CD14-positive monocyte (primary cell): ENCODE measurements at regions not wholly inside any gene's neighbourhood (a gene's known extent, or its start where the extent isn't known, plus 50 kb on each side); places are given as distances from the start of the nearest gene placed in this dataset.
A peak's percentile ranks its signal among the peaks of the same experiment; 100 is the strongest.

Experiments used
- DNase-seq, 3 donors: peaks; one replicate each; pipeline ENCODE4 v3.0.0-alpha.2; 2011 to 2022
- H2AFZ ChIP-seq: 2 replicates; pipeline ENCODE4 v1.6.0; 2012; ENCODE audit warnings: mild to moderate bottlenecking, low read depth, low read length, inconsistent platforms; ENCODE audit not compliant: insufficient read depth, poor library complexity, severe bottlenecking
- H3K27ac ChIP-seq, 2 donors: 1 replicate in 1 of 2; 2 replicates in 1 of 2; pipeline ENCODE4 v1.5.1; 2012 to 2013; ENCODE audit warnings: low read length in 2 of 2, control low read depth in 1 of 2, inconsistent platforms in 1 of 2, low read depth in 1 of 2, mild to moderate bottlenecking in 1 of 2
- H3K27me3 ChIP-seq, 2 donors: one replicate each; pipeline versions ENCODE4 v1.6.0 to v1.6.1; 2011 to 2013; ENCODE audit warnings: low read length in 2 of 2; ENCODE audit not compliant: control insufficient read depth in 2 of 2, insufficient read depth in 2 of 2
- H3K36me3 ChIP-seq, 2 donors: replicated peaks in 1 of 2; 1 replicate in 1 of 2; 2 replicates in 1 of 2; pipeline versions ENCODE4 v1.5.1 to v1.6.1; 2012 to 2013; ENCODE audit warnings: low read length in 2 of 2, control low read depth in 1 of 2, inconsistent platforms in 1 of 2, mild to moderate bottlenecking in 1 of 2; ENCODE audit not compliant: insufficient read depth in 2 of 2, control insufficient read depth in 1 of 2
- H3K4me1 ChIP-seq, 2 donors: 1 replicate in 1 of 2; 2 replicates in 1 of 2; pipeline versions ENCODE4 v1.5.1 to v1.6.1; 2012 to 2013; ENCODE audit warnings: low read length in 2 of 2, control low read depth in 1 of 2, inconsistent platforms in 1 of 2, mild to moderate bottlenecking in 1 of 2, moderate library complexity in 1 of 2; ENCODE audit not compliant: insufficient read depth in 2 of 2, control insufficient read depth in 1 of 2
- H3K4me2 ChIP-seq: replicated peaks from 2 replicates; pipeline ENCODE3; 2012; ENCODE audit warnings: low read length, moderate library complexity, mild to moderate bottlenecking; ENCODE audit not compliant: poor library complexity, severe bottlenecking; ENCODE audit errors: extremely low read depth
- H3K4me3 ChIP-seq, 3 experiments: fragments of 200-600 bp in 1 of 3; sonication (generic) in 1 of 3; replicated peaks in 1 of 3; 1 replicate in 2 of 3; 2 replicates in 1 of 3; pipeline ENCODE4 v1.5.1; 2011 to 2013; ENCODE audit warnings: low read length in 3 of 3, mild to moderate bottlenecking in 3 of 3, control low read depth in 2 of 3, low read depth in 2 of 3, inconsistent platforms in 1 of 3, moderate library complexity in 1 of 3
- H3K79me2 ChIP-seq: 2 replicates; pipeline ENCODE4 v1.6.0; 2012; ENCODE audit warnings: mild to moderate bottlenecking, control low read depth, inconsistent platforms, low read length, moderate library complexity; ENCODE audit not compliant: insufficient read depth
- H3K9ac ChIP-seq: 2 replicates; pipeline ENCODE4 v1.6.0; 2017; ENCODE audit warnings: low read length, mild to moderate bottlenecking; ENCODE audit not compliant: insufficient read depth, poor library complexity, severe bottlenecking
- H3K9me3 ChIP-seq, 2 donors: replicated peaks in 1 of 2; 1 replicate in 1 of 2; 2 replicates in 1 of 2; pipeline versions ENCODE4 v1.5.1 to v1.6.1; 2012 to 2013; ENCODE audit warnings: low read length in 2 of 2, control low read depth in 1 of 2; ENCODE audit not compliant: control insufficient read depth in 1 of 2, insufficient read depth in 1 of 2
- H4K20me1 ChIP-seq: 2 replicates; pipeline ENCODE4 v1.6.0; 2012; ENCODE audit warnings: mild to moderate bottlenecking, low read length, control low read depth, moderate library complexity; ENCODE audit not compliant: insufficient read depth
- H3K27ac Mint-ChIP-seq, 7 donors: one replicate each; pipeline ENCODE4 v1.8.0; 2020; ENCODE audit warnings: mild to moderate bottlenecking in 7 of 7, mixed read lengths in 7 of 7, moderate library complexity in 6 of 7, inconsistent platforms in 2 of 7
- H3K27me3 Mint-ChIP-seq, 3 donors: one replicate each; pipeline ENCODE4 v1.8.0; 2021 to 2022; ENCODE audit warnings: low read depth in 3 of 3, mild to moderate bottlenecking in 3 of 3, mixed read lengths in 3 of 3, moderate library complexity in 3 of 3, inconsistent platforms in 1 of 3
- H3K36me3 Mint-ChIP-seq, 2 donors: one replicate each; pipeline ENCODE4 v1.8.0; 2020; ENCODE audit warnings: mixed read lengths in 2 of 2, inconsistent platforms in 1 of 2, mild to moderate bottlenecking in 1 of 2
- H3K4me1 Mint-ChIP-seq: one replicate; pipeline ENCODE4 v1.8.0; 2020; ENCODE audit warnings: mild to moderate bottlenecking, mixed read lengths
- H3K4me3 Mint-ChIP-seq, 2 donors: one replicate each; pipeline ENCODE4 v1.8.0; 2020; ENCODE audit warnings: mild to moderate bottlenecking in 2 of 2, mixed read lengths in 2 of 2, moderate library complexity in 1 of 2
- H3K9me3 Mint-ChIP-seq, 7 donors: one replicate each; pipeline ENCODE4 v1.8.0; 2020 to 2022; ENCODE audit warnings: mixed read lengths in 7 of 7, mild to moderate bottlenecking in 6 of 7, moderate library complexity in 6 of 7, inconsistent platforms in 2 of 7
- whole genome bisulfite sequencing: methylation state at CpG from one replicate; pipeline ENCODE4 v1.1.5; 2013; ENCODE audit warnings: missing lambda C conversion rate; ENCODE audit not compliant: insufficient coverage; 5-methylcytosine and 5-hydroxymethylcytosine counted together
- intact Hi-C, 2 donors: fragments of 100-400 bp; cut with micrococcal nuclease; formaldehyde crosslinking; loops; one replicate each; pipeline versions ENCODE4 v1.15.0 to v1.15.1; 2023
- TF ChIP-seq, protein P1 (sequence below): fragments of 200-600 bp; IDR thresholded peaks from one replicate; pipeline ENCODE4 v1.8.0; 2022; ENCODE audit warnings: antibody characterized with exemption, mild to moderate bottlenecking

DNA sequence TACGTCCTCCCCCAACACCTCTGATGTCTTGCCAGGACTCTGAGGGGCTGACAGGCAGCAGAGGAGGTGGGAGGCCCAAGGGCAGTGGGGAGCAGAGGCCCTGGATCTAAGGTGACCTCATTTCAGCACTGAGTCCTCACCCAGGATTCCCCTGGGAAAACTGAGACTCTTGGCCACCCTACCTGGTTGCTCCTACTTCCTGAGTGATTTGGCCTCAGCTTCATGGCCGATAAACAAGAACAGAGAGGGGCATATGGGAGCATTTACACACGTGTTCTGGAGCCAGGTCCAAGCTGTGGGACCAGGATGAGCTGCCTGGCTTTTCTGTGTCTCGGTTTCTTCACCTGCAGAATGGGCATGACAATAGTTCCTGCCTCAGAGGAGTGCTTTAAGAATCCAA lies 133.8 kb downstream of the ANKRD60 start:
- DNase-seq: no peak
- TF ChIP-seq, protein P1, sequence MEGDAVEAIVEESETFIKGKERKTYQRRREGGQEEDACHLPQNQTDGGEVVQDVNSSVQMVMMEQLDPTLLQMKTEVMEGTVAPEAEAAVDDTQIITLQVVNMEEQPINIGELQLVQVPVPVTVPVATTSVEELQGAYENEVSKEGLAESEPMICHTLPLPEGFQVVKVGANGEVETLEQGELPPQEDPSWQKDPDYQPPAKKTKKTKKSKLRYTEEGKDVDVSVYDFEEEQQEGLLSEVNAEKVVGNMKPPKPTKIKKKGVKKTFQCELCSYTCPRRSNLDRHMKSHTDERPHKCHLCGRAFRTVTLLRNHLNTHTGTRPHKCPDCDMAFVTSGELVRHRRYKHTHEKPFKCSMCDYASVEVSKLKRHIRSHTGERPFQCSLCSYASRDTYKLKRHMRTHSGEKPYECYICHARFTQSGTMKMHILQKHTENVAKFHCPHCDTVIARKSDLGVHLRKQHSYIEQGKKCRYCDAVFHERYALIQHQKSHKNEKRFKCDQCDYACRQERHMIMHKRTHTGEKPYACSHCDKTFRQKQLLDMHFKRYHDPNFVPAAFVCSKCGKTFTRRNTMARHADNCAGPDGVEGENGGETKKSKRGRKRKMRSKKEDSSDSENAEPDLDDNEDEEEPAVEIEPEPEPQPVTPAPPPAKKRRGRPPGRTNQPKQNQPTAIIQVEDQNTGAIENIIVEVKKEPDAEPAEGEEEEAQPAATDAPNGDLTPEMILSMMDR: no peak
- Mint-ChIP-seq H3K4me1 (no peaks in the 10 kb centered on the region), H3K27ac (peak overlapping the region in 1 of 7 donors; percentile 6), H3K36me3 (no peaks in the 10 kb centered on the region), H3K27me3 (peaks cover 2 to 7% (median 3%) of the 10 kb centered on the region in 3 donors), H3K9me3 (no peaks in the 10 kb centered on the region), H3K4me3 (no peak overlapping the region)
- H3K27ac ChIP-seq: no peak overlapping the region
- H3K27me3 ChIP-seq: peaks cover 0 to 6% of the 10 kb centered on the region in 2 donors
- no peaks in the 10 kb centered on the region for H3K79me2 ChIP-seq
- intact Hi-C loops: no loop called here
- no peaks in the 10 kb centered on the region for H3K9me3 ChIP-seq
- no peaks in the 10 kb centered on the region for H3K4me1 ChIP-seq
- WGBS: 91% methylated on average over 3 of the region's 4 CpGs
- H3K4me2 ChIP-seq: no peak overlapping the region
- H3K36me3 ChIP-seq: no peaks in the 10 kb centered on the region
- no peak overlapping the region for H3K4me3 ChIP-seq
- no peak overlapping the region for H2AFZ ChIP-seq
- no peak overlapping the region for H3K9ac ChIP-seq
- no peaks in the 10 kb centered on the region for H4K20me1 ChIP-seq

DNA sequence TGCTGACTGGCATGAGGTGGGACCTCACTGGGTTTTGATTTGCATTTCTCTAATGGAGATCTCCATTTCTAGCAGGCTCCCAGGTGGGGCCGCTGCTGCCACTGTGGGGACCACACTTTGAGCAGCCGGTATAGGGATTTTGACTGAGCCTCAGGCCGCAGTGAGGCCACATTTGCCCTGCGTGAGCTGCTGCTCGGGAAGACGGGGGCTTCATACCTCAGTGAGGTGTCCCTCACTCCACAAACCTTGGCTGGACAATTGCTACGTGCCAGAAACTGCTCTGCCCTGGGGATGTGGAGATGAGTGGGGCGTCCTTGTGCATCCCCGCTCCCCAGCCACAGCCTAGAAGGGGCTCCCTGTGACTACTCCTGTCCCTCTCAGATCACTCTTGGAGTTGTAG lies 134.3 kb downstream of the ANKRD60 start:
- no peaks in the 10 kb centered on the region for H3K4me1 Mint-ChIP-seq
- H3K27ac ChIP-seq: no peak overlapping the region
- no peak overlapping the region for H3K4me3 Mint-ChIP-seq
- no peaks in the 10 kb centered on the region for H3K36me3 Mint-ChIP-seq
- H3K9ac ChIP-seq: no peak overlapping the region
- no peaks in the 10 kb centered on the region for H4K20me1 ChIP-seq
- H3K9me3 Mint-ChIP-seq: no peaks in the 10 kb centered on the region
- TF ChIP-seq, protein P1: no peak
- no peaks in the 10 kb centered on the region for H3K9me3 ChIP-seq
- no peaks in the 10 kb centered on the region for H3K4me1 ChIP-seq
- 94% methylated on average over 3 of the region's 9 CpGs for WGBS
- H3K36me3 ChIP-seq: no peaks in the 10 kb centered on the region
- H3K27ac Mint-ChIP-seq: no peak overlapping the region
- no peaks in the 10 kb centered on the region for H3K79me2 ChIP-seq
- no peak overlapping the region for H2AFZ ChIP-seq
- H3K27me3 ChIP-seq: peaks cover 0 to 6% of the 10 kb centered on the region in 2 donors
- no peak for DNase-seq
- H3K4me2 ChIP-seq: no peak overlapping the region
- H3K27me3 Mint-ChIP-seq: peaks cover 2 to 6% (median 3%) of the 10 kb centered on the region in 3 donors
- H3K4me3 ChIP-seq: no peak overlapping the region
- intact Hi-C loops: no loop called here
